Hepatocyte (in vitro differentiated cells): ENCODE measurements at regions not wholly inside any gene's neighbourhood (a gene's known extent, or its start where the extent isn't known, plus 50 kb on each side); places are given as distances from the start of the nearest gene placed in this dataset.
"Not testable (repeated sequence)": the region's sequence is repeated elsewhere in the genome, so short reads cannot be mapped to it uniquely, and the experiment has no call there.

Source experiments
- DNase-seq: peaks from one replicate; pipeline ENCODE4 v3.0.0-alpha.2; 2016; ENCODE audit warnings: low spot score
- H2AFZ ChIP-seq: fragments of 200-600 bp; sonication (generic); 2 replicates; pipeline ENCODE4 v1.6.0; 2016; ENCODE audit warnings: antibody characterized with exemption, mild to moderate bottlenecking
- H3K27ac ChIP-seq: fragments of 200-600 bp; sonication (generic); 2 replicates; pipeline ENCODE4 v1.5.1; 2016; ENCODE audit warnings: mild to moderate bottlenecking
- H3K27me3 ChIP-seq: fragments of 200-600 bp; sonication (generic); 2 replicates; pipeline ENCODE4 v1.6.1; 2016
- H3K36me3 ChIP-seq: fragments of 200-600 bp; sonication (generic); replicated peaks from 2 replicates; pipeline ENCODE4 v1.5.1; 2016; ENCODE audit warnings: low read depth; ENCODE audit not compliant: insufficient read depth
- H3K4me1 ChIP-seq: fragments of 200-600 bp; sonication (generic); 2 replicates; pipeline ENCODE4 v1.5.1; 2016; ENCODE audit warnings: mild to moderate bottlenecking, moderate library complexity; ENCODE audit not compliant: insufficient read depth
- H3K4me2 ChIP-seq: fragments of 200-600 bp; sonication (generic); 2 replicates; pipeline ENCODE4 v1.6.0; 2016
- H3K4me3 ChIP-seq: fragments of 200-600 bp; sonication (generic); 2 replicates; pipeline ENCODE4 v1.5.1; 2016; ENCODE audit warnings: mild to moderate bottlenecking
- H3K79me2 ChIP-seq: fragments of 200-600 bp; sonication (generic); 2 replicates; pipeline ENCODE4 v1.6.0; 2017; ENCODE audit warnings: mild to moderate bottlenecking
- H3K9me2 ChIP-seq: fragments of 200-600 bp; sonication (generic); replicated peaks from 2 replicates; pipeline ENCODE4 v1.6.0; 2017; ENCODE audit warnings: mild to moderate bottlenecking; ENCODE audit not compliant: insufficient read depth
- H3K9me3 ChIP-seq: fragments of 200-600 bp; sonication (generic); 2 replicates; pipeline ENCODE4 v1.5.1; 2016; ENCODE audit warnings: low read depth, mild to moderate bottlenecking
- H4K20me1 ChIP-seq: fragments of 200-600 bp; sonication (generic); 2 replicates; pipeline ENCODE4 v1.6.0; 2016; ENCODE audit warnings: mild to moderate bottlenecking; ENCODE audit not compliant: insufficient read depth, poor library complexity, severe bottlenecking
- EZH2 ChIP-seq: fragments of 200-600 bp; sonication (generic); IDR thresholded peaks from 2 replicates; pipeline ENCODE4 v1.6.1; 2016; ENCODE audit warnings: antibody characterized with exemption, mild to moderate bottlenecking, borderline replicate concordance
- EZH2phosphoT487 ChIP-seq: fragments of 200-600 bp; sonication (generic); IDR thresholded peaks from one replicate; pipeline ENCODE4 v1.6.1; 2018; ENCODE audit warnings: antibody characterized with exemption, mild to moderate bottlenecking, low read depth, moderate library complexity; ENCODE audit not compliant: unreplicated experiment, severe bottlenecking
- WGBS: methylation state at CpG from one replicate; pipeline ENCODE4 v1.1.6; 2016; ENCODE audit warnings: low lambda C conversion rate; ENCODE audit errors: missing lambda C conversion rate; 5-methylcytosine and 5-hydroxymethylcytosine counted together
- TF ChIP-seq, protein P1 (sequence below): fragments of 200-600 bp; sonication (generic); IDR thresholded peaks from 2 replicates; pipeline ENCODE4 v1.5.1; 2016; ENCODE audit warnings: antibody characterized with exemption, mild to moderate bottlenecking; ENCODE audit not compliant: poor library complexity

DNA sequence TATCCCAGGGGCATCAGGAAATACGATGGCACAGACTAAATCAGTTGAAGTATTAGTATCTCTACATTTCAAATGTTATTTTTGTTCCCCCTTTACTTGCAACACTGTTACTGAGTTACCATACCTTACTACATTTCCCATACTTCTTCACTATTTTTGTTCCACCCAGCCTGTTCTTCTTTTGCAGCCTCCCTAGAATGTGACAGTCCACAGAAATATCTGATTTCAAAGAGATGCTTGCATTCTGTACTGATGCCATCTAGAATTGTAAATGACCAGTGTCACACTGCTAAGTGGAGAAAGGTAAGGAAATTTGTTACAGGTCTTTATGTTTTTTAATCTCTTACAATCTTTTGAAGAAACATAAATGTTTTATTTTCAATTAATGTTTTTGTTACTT, 279.9 kb downstream of the CCER1 start:
- H3K27ac ChIP-seq = no peak overlapping the region
- H3K36me3 ChIP-seq = no peaks in the 10 kb centered on the region
- 82% methylated on average over 1 of the region's 1 CpG for WGBS
- H4K20me1 ChIP-seq = no peaks in the 10 kb centered on the region
- no peak for DNase-seq
- no peak overlapping the region for H3K4me3 ChIP-seq
- H3K27me3 ChIP-seq = no peaks in the 10 kb centered on the region
- TF ChIP-seq EZH2phosphoT487 = no peak
- TF ChIP-seq EZH2 = no peak
- TF ChIP-seq, protein P1, sequence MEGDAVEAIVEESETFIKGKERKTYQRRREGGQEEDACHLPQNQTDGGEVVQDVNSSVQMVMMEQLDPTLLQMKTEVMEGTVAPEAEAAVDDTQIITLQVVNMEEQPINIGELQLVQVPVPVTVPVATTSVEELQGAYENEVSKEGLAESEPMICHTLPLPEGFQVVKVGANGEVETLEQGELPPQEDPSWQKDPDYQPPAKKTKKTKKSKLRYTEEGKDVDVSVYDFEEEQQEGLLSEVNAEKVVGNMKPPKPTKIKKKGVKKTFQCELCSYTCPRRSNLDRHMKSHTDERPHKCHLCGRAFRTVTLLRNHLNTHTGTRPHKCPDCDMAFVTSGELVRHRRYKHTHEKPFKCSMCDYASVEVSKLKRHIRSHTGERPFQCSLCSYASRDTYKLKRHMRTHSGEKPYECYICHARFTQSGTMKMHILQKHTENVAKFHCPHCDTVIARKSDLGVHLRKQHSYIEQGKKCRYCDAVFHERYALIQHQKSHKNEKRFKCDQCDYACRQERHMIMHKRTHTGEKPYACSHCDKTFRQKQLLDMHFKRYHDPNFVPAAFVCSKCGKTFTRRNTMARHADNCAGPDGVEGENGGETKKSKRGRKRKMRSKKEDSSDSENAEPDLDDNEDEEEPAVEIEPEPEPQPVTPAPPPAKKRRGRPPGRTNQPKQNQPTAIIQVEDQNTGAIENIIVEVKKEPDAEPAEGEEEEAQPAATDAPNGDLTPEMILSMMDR = no peak
- H3K4me1 ChIP-seq = no peaks in the 10 kb centered on the region
- H3K79me2 ChIP-seq = no peaks in the 10 kb centered on the region
- H2AFZ ChIP-seq = no peak overlapping the region
- no peaks in the 10 kb centered on the region for H3K9me3 ChIP-seq
- H3K9me2 ChIP-seq = no peaks in the 10 kb centered on the region
- no peak overlapping the region for H3K4me2 ChIP-seq

DNA sequence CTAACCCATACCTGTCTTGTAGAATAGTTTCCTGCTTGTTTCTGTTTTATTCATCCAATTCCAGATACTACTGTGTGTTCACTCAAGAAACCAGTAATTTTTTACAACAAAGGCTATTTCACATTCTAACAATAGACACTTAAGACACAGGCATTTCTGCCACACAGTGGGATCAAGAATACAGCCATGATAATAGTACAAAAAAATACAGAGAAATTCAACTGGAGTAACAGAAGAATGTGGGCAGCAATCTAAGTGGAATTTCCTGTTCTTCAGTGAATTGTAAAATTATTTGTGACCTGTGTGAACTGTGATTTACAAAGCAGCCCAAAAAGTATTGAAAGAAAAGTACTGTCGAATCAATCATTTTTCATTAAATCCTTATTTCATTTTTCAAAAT, 282.9 kb downstream of the CCER1 start:
- WGBS = 100% methylated on average over 1 of the region's 1 CpG
- H3K9me3 ChIP-seq = no peaks in the 10 kb centered on the region
- H3K27ac ChIP-seq = no peak overlapping the region
- H2AFZ ChIP-seq = no peak overlapping the region
- no peak overlapping the region for H3K4me3 ChIP-seq
- TF ChIP-seq, protein P1 = no peak
- TF ChIP-seq EZH2phosphoT487 (no peak), EZH2 (no peak)
- H3K4me2 ChIP-seq = no peak overlapping the region
- no peaks in the 10 kb centered on the region for H3K36me3 ChIP-seq
- H3K79me2 ChIP-seq = no peaks in the 10 kb centered on the region
- H3K27me3 ChIP-seq = no peaks in the 10 kb centered on the region
- no peaks in the 10 kb centered on the region for H4K20me1 ChIP-seq
- no peaks in the 10 kb centered on the region for H3K4me1 ChIP-seq
- H3K9me2 ChIP-seq = no peaks in the 10 kb centered on the region
- no peak for DNase-seq

DNA sequence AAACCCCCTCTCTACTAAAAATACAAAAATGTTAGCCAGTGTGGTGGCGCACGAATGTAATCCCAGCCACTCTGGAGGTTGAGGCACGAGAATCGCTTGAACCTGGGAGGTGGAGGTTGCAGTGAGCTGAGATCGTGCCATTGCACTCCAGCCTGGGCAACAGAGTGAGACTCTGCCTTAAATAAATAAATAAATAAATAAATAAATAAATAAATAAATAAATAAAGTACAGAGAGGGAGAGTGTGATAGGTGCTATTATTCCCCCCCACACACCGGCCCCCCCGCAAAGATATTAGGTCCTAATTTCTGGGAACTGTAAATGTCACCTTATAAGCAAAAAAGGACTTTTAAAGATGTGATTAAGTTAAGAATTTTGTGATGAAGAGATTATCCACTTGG, 291.0 kb downstream of the CCER1 start:
- H4K20me1 ChIP-seq, H3K9me3 ChIP-seq, DNase-seq, H3K4me1 ChIP-seq, H3K79me2 ChIP-seq, H3K36me3 ChIP-seq, H3K9me2 ChIP-seq, H2AFZ ChIP-seq, H3K4me2 ChIP-seq, H3K27ac ChIP-seq, H3K4me3 ChIP-seq, H3K27me3 ChIP-seq: not testable (repeated sequence)
- WGBS = 98% methylated on average over 7 of the region's 7 CpGs

DNA sequence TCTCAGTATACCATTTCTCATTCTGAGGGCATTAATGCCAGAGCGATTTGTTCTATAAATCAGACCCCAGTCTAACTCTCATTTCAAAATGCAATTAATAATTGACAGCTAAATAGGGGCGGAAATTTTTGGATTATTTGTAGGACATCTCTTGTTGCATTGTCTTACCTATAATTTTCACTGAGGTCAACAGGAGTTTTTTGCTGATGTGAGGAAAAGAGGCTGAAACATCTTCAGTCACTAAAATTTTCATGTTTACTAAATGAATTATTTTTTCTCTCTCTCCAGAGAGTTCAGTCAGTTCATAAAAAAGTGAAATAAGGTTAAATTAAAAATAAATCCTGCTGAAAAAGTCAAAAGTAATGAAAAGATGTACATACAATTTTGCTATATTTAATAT, 295.9 kb downstream of the CCER1 start:
- Histone ChIP-seq H3K27ac (no peak overlapping the region), H3K36me3 (no peaks in the 10 kb centered on the region), H4K20me1 (no peaks in the 10 kb centered on the region), H3K79me2 (no peaks in the 10 kb centered on the region), H3K9me2 (no peaks in the 10 kb centered on the region), H3K4me1 (no peaks in the 10 kb centered on the region), H2AFZ (no peak overlapping the region), H3K4me3 (no peak overlapping the region), H3K9me3 (no peaks in the 10 kb centered on the region), H3K27me3 (no peaks in the 10 kb centered on the region), H3K4me2 (no peak overlapping the region)
- TF ChIP-seq EZH2phosphoT487 = no peak
- TF ChIP-seq EZH2 = no peak
- TF ChIP-seq, protein P1 = no peak
- WGBS = 90% methylated on average over 2 of the region's 2 CpGs
- DNase-seq = no peak
